ENCODE measurements at regions not wholly inside any gene's neighbourhood (a gene's known extent, or its start where the extent isn't known, plus 50 kb on each side); places are given as distances from the start of the nearest gene placed in this dataset.

DNA sequence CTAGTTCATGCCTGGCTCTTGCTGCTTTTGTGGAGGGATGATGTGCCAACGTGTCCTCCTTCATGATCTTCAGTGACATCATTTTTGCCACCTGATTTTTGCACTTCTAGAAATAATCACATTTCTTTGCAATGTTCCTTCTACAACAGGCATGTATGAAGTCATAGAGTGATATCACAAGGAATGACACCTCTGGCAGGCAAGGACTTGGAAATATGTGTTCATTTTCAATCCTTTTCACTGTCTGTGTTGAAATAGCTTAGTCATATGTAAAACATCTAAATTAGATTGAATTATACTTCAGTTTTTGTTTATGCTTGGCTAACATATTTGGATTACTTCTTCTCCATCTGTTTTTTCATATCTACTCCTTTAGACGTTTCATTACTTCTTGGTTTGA, 221.2 kb upstream of the STK26 start:
- CTCF ChIA-PET: no interaction called here
- BruUV-seq (replicated peaks): no TSS peak

DNA sequence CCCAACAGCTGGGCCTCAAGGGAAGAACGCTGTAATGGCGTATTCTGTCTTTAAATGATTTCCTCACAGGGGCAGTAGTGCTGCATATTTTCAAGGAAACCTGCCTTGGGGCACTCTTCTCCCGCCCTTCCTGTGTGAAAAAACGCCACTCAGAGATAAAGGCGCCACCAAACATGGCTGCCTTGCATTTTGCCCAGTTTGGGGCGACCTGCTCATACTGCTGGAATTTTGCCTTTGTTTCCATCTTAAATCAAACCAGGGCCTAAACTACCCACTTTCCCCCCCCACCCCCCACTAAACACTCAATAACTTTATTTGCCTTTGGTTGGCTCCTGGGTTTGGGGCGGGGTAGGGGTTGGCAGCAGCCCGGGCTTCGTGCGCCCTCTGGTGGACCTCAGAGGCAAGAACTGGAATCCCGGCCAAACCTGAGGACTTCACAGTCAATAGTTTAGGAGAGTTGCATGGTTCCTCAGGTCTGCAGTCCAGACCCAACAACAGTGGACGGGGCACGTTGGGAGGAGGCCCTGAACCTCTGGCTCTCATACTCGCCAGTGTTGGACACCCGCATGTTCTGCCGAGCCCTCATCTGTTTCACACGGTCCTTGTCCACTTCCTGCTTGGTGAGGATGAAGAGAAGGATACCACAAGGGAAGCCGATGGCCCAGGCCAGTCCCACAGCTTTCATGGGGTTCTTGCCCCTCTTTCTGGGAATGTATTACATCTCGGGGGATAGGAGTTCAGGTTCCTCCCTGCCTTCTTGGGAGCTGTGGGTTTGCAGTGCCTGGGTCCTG, 220.1 kb upstream of the STK26 start:
- Histone ChIP-seq H3K27me3 (ENCODE audit: insufficient read depth, low read depth) (no peaks in the 10 kb centered on the region), H3K4me1 (replicated peaks; ENCODE audit: insufficient read depth) (no peaks in the 10 kb centered on the region), H3K9me3 (ENCODE audit: insufficient read depth, low read depth) (peaks cover 4% of the 10 kb centered on the region; the same call in 1 of the 2 replicates), H3K4me2 (no peak overlapping the region), H3K4me3 (no peak overlapping the region), H3K36me3 (ENCODE audit: low read depth) (no peaks in the 10 kb centered on the region), H3K79me2 (ENCODE audit: low read depth) (no peaks in the 10 kb centered on the region), H2AFZ (no peak overlapping the region), H4K20me1 (ENCODE audit: insufficient read depth) (no peaks in the 10 kb centered on the region), H3K27ac (no peak overlapping the region), H3F3A (ENCODE audit: insufficient read depth, low read depth) (no peaks in the 10 kb centered on the region), H3K9me2 (ENCODE audit: insufficient read depth) (no peaks in the 10 kb centered on the region)
- POLR2A ChIA-PET (ENCODE audit: unreplicated experiment): no interaction called here
- intact Hi-C loops (cut with micrococcal nuclease; ENCODE audit: unreplicated experiment): loop anchor here (1.0 kb wide), 2 partner anchors 50 to 93 kb away; no protein-coding TSS in a partner anchor
- DNase-seq: peak in 1 of 2 experiments; percentile 21
- no peak for TF ChIP-seq EZH2 (IDR thresholded peaks at IDR 0.05; ENCODE audit: low read depth)
- TF ChIP-seq, protein P1, sequence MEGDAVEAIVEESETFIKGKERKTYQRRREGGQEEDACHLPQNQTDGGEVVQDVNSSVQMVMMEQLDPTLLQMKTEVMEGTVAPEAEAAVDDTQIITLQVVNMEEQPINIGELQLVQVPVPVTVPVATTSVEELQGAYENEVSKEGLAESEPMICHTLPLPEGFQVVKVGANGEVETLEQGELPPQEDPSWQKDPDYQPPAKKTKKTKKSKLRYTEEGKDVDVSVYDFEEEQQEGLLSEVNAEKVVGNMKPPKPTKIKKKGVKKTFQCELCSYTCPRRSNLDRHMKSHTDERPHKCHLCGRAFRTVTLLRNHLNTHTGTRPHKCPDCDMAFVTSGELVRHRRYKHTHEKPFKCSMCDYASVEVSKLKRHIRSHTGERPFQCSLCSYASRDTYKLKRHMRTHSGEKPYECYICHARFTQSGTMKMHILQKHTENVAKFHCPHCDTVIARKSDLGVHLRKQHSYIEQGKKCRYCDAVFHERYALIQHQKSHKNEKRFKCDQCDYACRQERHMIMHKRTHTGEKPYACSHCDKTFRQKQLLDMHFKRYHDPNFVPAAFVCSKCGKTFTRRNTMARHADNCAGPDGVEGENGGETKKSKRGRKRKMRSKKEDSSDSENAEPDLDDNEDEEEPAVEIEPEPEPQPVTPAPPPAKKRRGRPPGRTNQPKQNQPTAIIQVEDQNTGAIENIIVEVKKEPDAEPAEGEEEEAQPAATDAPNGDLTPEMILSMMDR (conservative IDR thresholded peaks at IDR 0.05): peak; percentile 52
- BruUV-seq (replicated peaks): no TSS peak
- CTCF ChIA-PET: no interaction called here

More for the DNA sequence above, 221.2 kb upstream of the STK26 start:
- POLR2A ChIA-PET (ENCODE audit: unreplicated experiment): no interaction called here
- H3K4me1 ChIP-seq (replicated peaks; ENCODE audit: insufficient read depth): no peaks in the 10 kb centered on the region
- H3K9me2 ChIP-seq (ENCODE audit: insufficient read depth): no peaks in the 10 kb centered on the region
- TF ChIP-seq EZH2 (IDR thresholded peaks at IDR 0.05; ENCODE audit: low read depth): no peak
- TF ChIP-seq, protein P1 (conservative IDR thresholded peaks at IDR 0.05): no peak
- intact Hi-C loops (cut with micrococcal nuclease; ENCODE audit: unreplicated experiment): no loop called here
- no peak for DNase-seq
- no peaks in the 10 kb centered on the region for H4K20me1 ChIP-seq (ENCODE audit: insufficient read depth)
- H3K27ac ChIP-seq: no peak overlapping the region
- H2AFZ ChIP-seq: no peak overlapping the region
- no peaks in the 10 kb centered on the region for H3K27me3 ChIP-seq (ENCODE audit: insufficient read depth, low read depth)
- no peaks in the 10 kb centered on the region for H3K79me2 ChIP-seq (ENCODE audit: low read depth)
- no peaks in the 10 kb centered on the region for H3K36me3 ChIP-seq (ENCODE audit: low read depth)
- H3K4me3 ChIP-seq: no peak overlapping the region
- peaks cover 4% of the 10 kb centered on the region; the same call in 1 of the 2 replicates for H3K9me3 ChIP-seq (ENCODE audit: insufficient read depth, low read depth)
- H3F3A ChIP-seq (ENCODE audit: insufficient read depth, low read depth): no peaks in the 10 kb centered on the region
- no peak overlapping the region for H3K4me2 ChIP-seq

DNA sequence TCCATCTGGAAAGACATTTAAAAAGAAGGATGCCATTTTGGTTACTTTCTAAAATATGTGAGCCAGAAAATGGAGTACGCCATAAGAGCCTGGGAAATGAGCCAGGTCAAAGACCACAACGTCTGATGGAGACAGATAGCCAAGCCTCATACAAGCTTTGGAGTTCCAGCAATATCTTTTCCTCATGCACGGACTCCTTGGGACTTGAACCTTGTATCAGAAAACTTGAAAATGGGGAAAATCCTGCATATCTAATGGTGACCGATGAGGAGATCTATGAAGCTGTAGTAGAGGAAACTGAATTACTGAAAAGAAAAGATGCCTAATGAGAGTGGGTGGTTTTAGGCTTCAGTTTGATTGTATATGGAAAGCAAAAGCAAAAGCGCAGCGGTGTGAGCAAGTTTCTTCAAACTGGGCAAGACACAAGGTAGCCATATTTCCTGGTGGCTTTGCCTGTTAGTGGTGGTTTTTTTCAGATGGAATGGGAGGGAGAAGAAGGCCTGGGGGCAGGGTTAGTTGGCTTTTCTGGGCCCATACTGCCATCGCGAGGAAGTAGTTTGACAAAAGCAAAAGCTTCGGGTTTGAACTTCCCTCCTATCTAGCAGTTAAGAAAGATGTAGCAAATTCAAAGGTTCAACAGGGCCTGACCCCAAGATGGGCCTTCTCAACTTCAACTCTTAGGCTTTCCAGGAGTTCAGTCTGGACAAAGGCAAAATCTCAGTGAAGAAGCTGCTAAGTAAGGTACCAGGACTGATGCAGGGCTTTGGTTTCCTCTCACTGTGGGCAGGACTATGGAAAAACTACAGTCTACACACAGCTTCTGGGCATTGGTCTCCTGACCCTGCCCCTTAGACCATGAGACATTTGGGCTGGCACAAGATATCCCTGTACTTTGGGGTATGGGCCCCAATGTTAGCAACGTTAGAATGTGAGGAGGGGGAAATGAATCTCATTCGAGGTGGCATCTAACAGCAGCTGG, 210.0 kb upstream of the STK26 start:
- H4K20me1 ChIP-seq (ENCODE audit: insufficient read depth): no peaks in the 10 kb centered on the region
- H3K4me3 ChIP-seq: no peak overlapping the region
- POLR2A ChIA-PET (ENCODE audit: unreplicated experiment): interaction anchor here (0.7 kb wide), 1 partner anchor 1700 kb away, joined by 3 read pairs; no protein-coding TSS in a partner anchor
- peak in 1 of 2 experiments; percentile 72 for DNase-seq
- H3K9me2 ChIP-seq (ENCODE audit: insufficient read depth): no peaks in the 10 kb centered on the region
- no peak overlapping the region for H3K4me2 ChIP-seq
- no peaks in the 10 kb centered on the region for H3K4me1 ChIP-seq (replicated peaks; ENCODE audit: insufficient read depth)
- no peak overlapping the region for H2AFZ ChIP-seq
- no peak for TF ChIP-seq EZH2 (IDR thresholded peaks at IDR 0.05; ENCODE audit: low read depth)
- TF ChIP-seq, protein P1 (conservative IDR thresholded peaks at IDR 0.05): no peak
- H3K9me3 ChIP-seq (ENCODE audit: insufficient read depth, low read depth): no peaks in the 10 kb centered on the region
- H3F3A ChIP-seq (ENCODE audit: insufficient read depth, low read depth): no peaks in the 10 kb centered on the region
- no peaks in the 10 kb centered on the region for H3K27me3 ChIP-seq (ENCODE audit: insufficient read depth, low read depth)
- no TSS peak for BruUV-seq (replicated peaks)
- no peaks in the 10 kb centered on the region for H3K79me2 ChIP-seq (ENCODE audit: low read depth)
- peaks cover 10% of the 10 kb centered on the region for H3K36me3 ChIP-seq (ENCODE audit: low read depth)
- intact Hi-C loops (cut with micrococcal nuclease; ENCODE audit: unreplicated experiment): loop anchor here (1.0 kb wide), 2 partner anchors 67 to 109 kb away; no protein-coding TSS in a partner anchor
- H3K27ac ChIP-seq: no peak overlapping the region
- CTCF ChIA-PET: interaction anchor here (0.6 to 0.7 kb wide), 2 partner anchors 109 to 1487 kb away, joined by 3 read pairs; no protein-coding TSS in a partner anchor

Measured in PC-9 (cell line).